ENCODE measurements at regions not wholly inside any gene's neighbourhood (a gene's known extent, or its start where the extent isn't known, plus 50 kb on each side); places are given as distances from the start of the nearest gene placed in this dataset.

DNA sequence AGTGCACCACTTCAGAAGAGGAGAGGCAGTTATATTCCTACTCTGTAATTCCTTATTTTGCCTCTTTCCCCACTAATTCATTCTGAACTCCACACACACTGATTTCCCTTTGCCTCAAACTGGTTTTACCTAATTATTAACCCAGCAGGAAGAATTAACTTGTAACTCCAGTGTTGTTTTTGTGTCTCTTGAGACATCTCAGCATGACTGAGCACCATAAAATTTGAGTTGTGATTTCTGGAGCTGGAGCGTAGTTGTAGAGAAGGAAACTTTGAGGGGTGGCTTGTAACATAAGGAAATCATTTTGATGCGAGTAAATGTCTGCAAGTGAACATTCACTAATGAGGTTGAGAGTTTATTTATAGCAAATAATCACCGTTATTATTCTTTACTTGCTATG, 265.2 kb downstream of the TMEM38B start:
- Histone ChIP-seq H4K20me1 (replicated peaks; ENCODE audit: control insufficient read depth, extremely low read depth, insufficient read depth, low read length) (no peaks in the 10 kb centered on the region), H3K4me2 (ENCODE audit: insufficient read depth, low read length) (no peak overlapping the region), H3K79me2 (ENCODE audit: control insufficient read depth, insufficient read depth, low read length) (no peaks in the 10 kb centered on the region), H3K9me1 (replicated peaks; ENCODE audit: control insufficient read depth, extremely low read depth, insufficient read depth, low read length) (no peaks in the 10 kb centered on the region), H3K9me3 (replicated peaks; ENCODE audit: control insufficient read depth, insufficient read depth, low read length) (no peaks in the 10 kb centered on the region), H2AFZ (ENCODE audit: low read depth, low read length) (no peak overlapping the region), H3K27me3 (ENCODE audit: control insufficient read depth in 2 of 2, insufficient read depth in 2 of 2, low read length in 2 of 2) (no peaks in the 10 kb centered on the region), H3K27ac (ENCODE audit: insufficient read depth, low read depth, low read length) (no peak overlapping the region), H3K36me3 (ENCODE audit: control insufficient read depth in 2 of 2, extremely low read depth in 1 of 2, insufficient read depth in 2 of 2, low read length in 2 of 2) (no peaks in the 10 kb centered on the region), H3K4me3 (replicated peaks in 1 of 3; ENCODE audit: insufficient read depth in 1 of 3, low read depth in 1 of 3, low read length in 3 of 3) (no peak overlapping the region), H3K4me1 (ENCODE audit: control insufficient read depth, extremely low read depth, insufficient read depth, low read length) (no peaks in the 10 kb centered on the region), H3K9ac (replicated peaks; ENCODE audit: extremely low read depth, insufficient read depth, low read length) (no peak overlapping the region)
- no TSS peak for BruUV-seq (replicated peaks)
- ChIA-PET CTCF (no interaction called here), POLR2A (no interaction called here)
- dilution Hi-C loops (cut with MboI; ENCODE audit: extremely low pct_ligation_motif_present, low sequenced_read_pairs), result no loop called here
- FAIRE-seq, result no peak
- intact Hi-C loops (cut with micrococcal nuclease), result loop anchor here (10.0 kb wide), 1 partner anchor 65 kb away; no protein-coding TSS in a partner anchor
- no peak for TF ChIP-seq EZH2 (IDR thresholded peaks at IDR 0.05; ENCODE audit: borderline replicate concordance, low read depth, low read length, severe bottlenecking)
- TF ChIP-seq, protein P1, sequence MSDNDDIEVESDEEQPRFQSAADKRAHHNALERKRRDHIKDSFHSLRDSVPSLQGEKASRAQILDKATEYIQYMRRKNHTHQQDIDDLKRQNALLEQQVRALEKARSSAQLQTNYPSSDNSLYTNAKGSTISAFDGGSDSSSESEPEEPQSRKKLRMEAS (IDR thresholded peaks at IDR 0.05; ENCODE audit: insufficient read depth, insufficient read length), result no peak
- no peak for TF ChIP-seq POLR2AphosphoS5 (IDR thresholded peaks at IDR 0.05; ENCODE audit: insufficient read depth, low read depth, low read length)
- no peak for TF ChIP-seq GATA2 (IDR thresholded peaks at IDR 0.05; ENCODE audit: insufficient read depth, insufficient read length, low read depth, low read length)
- no peak for TF ChIP-seq MYC (IDR thresholded peaks at IDR 0.05; ENCODE audit: low read depth, low read length)
- TF ChIP-seq, protein P2, sequence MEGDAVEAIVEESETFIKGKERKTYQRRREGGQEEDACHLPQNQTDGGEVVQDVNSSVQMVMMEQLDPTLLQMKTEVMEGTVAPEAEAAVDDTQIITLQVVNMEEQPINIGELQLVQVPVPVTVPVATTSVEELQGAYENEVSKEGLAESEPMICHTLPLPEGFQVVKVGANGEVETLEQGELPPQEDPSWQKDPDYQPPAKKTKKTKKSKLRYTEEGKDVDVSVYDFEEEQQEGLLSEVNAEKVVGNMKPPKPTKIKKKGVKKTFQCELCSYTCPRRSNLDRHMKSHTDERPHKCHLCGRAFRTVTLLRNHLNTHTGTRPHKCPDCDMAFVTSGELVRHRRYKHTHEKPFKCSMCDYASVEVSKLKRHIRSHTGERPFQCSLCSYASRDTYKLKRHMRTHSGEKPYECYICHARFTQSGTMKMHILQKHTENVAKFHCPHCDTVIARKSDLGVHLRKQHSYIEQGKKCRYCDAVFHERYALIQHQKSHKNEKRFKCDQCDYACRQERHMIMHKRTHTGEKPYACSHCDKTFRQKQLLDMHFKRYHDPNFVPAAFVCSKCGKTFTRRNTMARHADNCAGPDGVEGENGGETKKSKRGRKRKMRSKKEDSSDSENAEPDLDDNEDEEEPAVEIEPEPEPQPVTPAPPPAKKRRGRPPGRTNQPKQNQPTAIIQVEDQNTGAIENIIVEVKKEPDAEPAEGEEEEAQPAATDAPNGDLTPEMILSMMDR (IDR thresholded peaks at IDR 0.05; ENCODE audit: extremely low read depth in 1 of 2, insufficient read depth in 1 of 2, low read depth in 1 of 2, low read length in 2 of 2), result no peak
- TF ChIP-seq FOS (IDR thresholded peaks at IDR 0.05; ENCODE audit: borderline replicate concordance, insufficient read depth, low read length), result no peak
- TF ChIP-seq JUN (IDR thresholded peaks at IDR 0.05; ENCODE audit: borderline replicate concordance, insufficient read depth, insufficient read length, low read depth), result no peak
- TF ChIP-seq POLR2A (IDR thresholded peaks at IDR 0.05; ENCODE audit: low read depth, low read length), result no peak
- no peak for DNase-seq (ENCODE audit: low read depth, low spot score)
